ENCODE measurements at regions not wholly inside any gene's neighbourhood (a gene's known extent, or its start where the extent isn't known, plus 50 kb on each side); places are given as distances from the start of the nearest gene placed in this dataset.

GRCh38 chr16:52296076-52296475, 250.9 kb downstream of the TOX3 start:
- H3K9me3 Mint-ChIP-seq (ENCODE audit: low read depth) = no peaks in the 10 kb centered on the region
- no peak for DNase-seq (ENCODE audit: low spot score, unreplicated experiment)
- TF ChIP-seq CTCF (IDR thresholded peaks at IDR 0.05; ENCODE audit: unreplicated experiment) = no peak
- H3K27ac Mint-ChIP-seq = no peak overlapping the region
- H3K36me3 Mint-ChIP-seq (ENCODE audit: insufficient read depth) = no peaks in the 10 kb centered on the region
- no peaks in the 10 kb centered on the region for H3K27me3 Mint-ChIP-seq
- peaks cover 17% of the 10 kb centered on the region for H3K4me1 Mint-ChIP-seq (ENCODE audit: low read depth)
- H3K4me3 Mint-ChIP-seq (ENCODE audit: low read depth) = no peak overlapping the region

DNA sequence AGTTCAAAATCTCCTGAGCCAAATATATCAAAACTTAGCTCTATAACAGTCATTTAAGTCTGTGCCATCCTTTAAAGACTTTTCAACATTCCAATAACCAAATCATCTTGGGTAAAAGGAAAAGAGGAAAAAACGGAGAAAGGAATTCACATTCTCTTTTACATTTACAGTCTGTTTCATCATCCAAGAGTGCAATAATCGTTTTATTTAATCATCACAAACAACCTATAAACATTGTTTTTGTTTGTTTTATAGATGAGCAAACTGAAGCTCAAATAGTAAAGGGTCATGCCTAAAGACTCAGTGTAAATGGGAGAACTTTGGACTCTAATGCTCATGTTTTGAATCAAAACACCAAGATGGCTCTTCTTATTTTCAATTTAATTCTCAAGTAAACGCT, 252.3 kb downstream of the TOX3 start:
- Mint-ChIP-seq H3K27me3 (no peaks in the 10 kb centered on the region), H3K4me3 (ENCODE audit: low read depth) (no peak overlapping the region), H3K9me3 (ENCODE audit: low read depth) (no peaks in the 10 kb centered on the region), H3K36me3 (ENCODE audit: insufficient read depth) (no peaks in the 10 kb centered on the region), H3K27ac (no peak overlapping the region), H3K4me1 (ENCODE audit: low read depth) (peaks cover 17% of the 10 kb centered on the region)
- no peak for TF ChIP-seq CTCF (IDR thresholded peaks at IDR 0.05; ENCODE audit: unreplicated experiment)
- no peak for DNase-seq (ENCODE audit: low spot score, unreplicated experiment)

- H3K27ac Mint-ChIP-seq = no peak overlapping the region
- DNase-seq (ENCODE audit: low spot score, unreplicated experiment) = no peak
- peaks cover 17% of the 10 kb centered on the region for H3K4me1 Mint-ChIP-seq (ENCODE audit: low read depth)
- H3K27me3 Mint-ChIP-seq = no peaks in the 10 kb centered on the region
- no peaks in the 10 kb centered on the region for H3K36me3 Mint-ChIP-seq (ENCODE audit: insufficient read depth)
- no peaks in the 10 kb centered on the region for H3K9me3 Mint-ChIP-seq (ENCODE audit: low read depth)
- TF ChIP-seq CTCF (IDR thresholded peaks at IDR 0.05; ENCODE audit: unreplicated experiment) = no peak
- H3K4me3 Mint-ChIP-seq (ENCODE audit: low read depth) = no peak overlapping the region
Measured at GRCh38 chr16:52293204-52293603, 253.7 kb downstream of the TOX3 start.

DNA sequence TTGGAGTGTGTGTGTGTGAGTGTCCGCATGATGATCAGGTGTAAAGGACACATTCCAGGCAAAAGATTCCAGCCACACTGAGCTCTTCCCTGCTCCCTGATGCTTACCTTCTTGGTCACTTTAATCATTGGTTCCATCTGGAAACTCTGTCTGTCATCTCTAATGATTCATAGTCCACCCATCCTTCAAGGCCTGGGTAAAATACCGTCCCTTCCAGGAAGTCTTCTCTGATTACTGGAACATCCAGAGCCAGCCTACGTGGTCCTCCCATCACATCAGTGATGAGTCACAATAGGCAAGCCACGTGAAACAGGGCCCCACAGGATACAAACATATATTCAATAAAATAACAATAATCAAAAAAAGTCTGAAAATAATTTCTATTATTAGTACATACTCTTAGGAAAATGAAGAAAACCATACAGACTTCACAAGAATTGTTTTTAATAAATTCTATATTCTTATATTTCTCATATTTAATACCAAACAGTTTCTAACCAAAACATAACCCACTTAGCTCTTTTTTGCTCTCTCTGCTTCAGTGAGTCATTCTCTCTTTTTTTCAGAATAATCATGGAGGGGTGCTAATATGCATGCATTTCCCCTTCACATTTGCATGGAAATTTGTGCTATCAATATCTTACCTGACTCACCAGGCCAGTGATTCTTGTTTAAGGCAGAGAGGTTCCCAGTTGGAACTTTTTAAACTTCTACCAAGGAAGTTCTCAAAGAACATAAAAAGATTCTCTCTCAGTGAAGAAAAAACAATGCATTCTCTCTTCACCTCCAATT, 263.2 kb downstream of the TOX3 start:
- Mint-ChIP-seq H3K27me3 (no peaks in the 10 kb centered on the region), H3K9me3 (ENCODE audit: low read depth) (no peaks in the 10 kb centered on the region), H3K4me3 (ENCODE audit: low read depth) (no peak overlapping the region), H3K36me3 (ENCODE audit: insufficient read depth) (no peaks in the 10 kb centered on the region), H3K4me1 (ENCODE audit: low read depth) (no peaks in the 10 kb centered on the region), H3K27ac (no peak overlapping the region)
- TF ChIP-seq CTCF (IDR thresholded peaks at IDR 0.05; ENCODE audit: unreplicated experiment) = no peak
- no peak for DNase-seq (ENCODE audit: low spot score, unreplicated experiment)

- no peak for TF ChIP-seq CTCF (IDR thresholded peaks at IDR 0.05; ENCODE audit: unreplicated experiment)
- no peak overlapping the region for H3K27ac Mint-ChIP-seq
Measured at GRCh38 chr16:52283018-52283417, 263.9 kb downstream of the TOX3 start.

More at GRCh38 chr16:52283018-52283417, 263.9 kb downstream of the TOX3 start:
- DNase-seq (ENCODE audit: low spot score, unreplicated experiment) = no peak
- Mint-ChIP-seq H3K9me3 (ENCODE audit: low read depth) (no peaks in the 10 kb centered on the region), H3K27me3 (no peaks in the 10 kb centered on the region), H3K36me3 (ENCODE audit: insufficient read depth) (no peaks in the 10 kb centered on the region), H3K4me1 (ENCODE audit: low read depth) (no peaks in the 10 kb centered on the region), H3K4me3 (ENCODE audit: low read depth) (no peak overlapping the region)
